Activated CD4-positive, alpha-beta memory T cell treated with anti-CD3 and anti-CD28 coated beads for 36 hours (primary cell): ENCODE measurements at regions not wholly inside any gene's neighbourhood (a gene's known extent, or its start where the extent isn't known, plus 50 kb on each side); places are given as distances from the start of the nearest gene placed in this dataset.
"Not testable (repeated sequence)": the region's sequence is repeated elsewhere in the genome, so short reads cannot be mapped to it uniquely, and the experiment has no call there.

Experiments used
- CTCF ChIA-PET: fragments of 350-600 bp; sonication (Branson Sonifier 250); formaldehyde crosslinking; loops from one replicate; lab custom pipeline; 2021; ENCODE audit warnings: antibody characterized with exemption, inconsistent platforms; lab: Charles Lee
- POLR2A ChIA-PET: fragments of 350-600 bp; sonication (Branson Sonifier 250); formaldehyde crosslinking; loops from one replicate; lab custom pipeline; 2021; ENCODE audit warnings: antibody characterized with exemption; lab: Charles Lee
- DNase-seq: peaks from one replicate; pipeline ENCODE4 v3.0.0-alpha.2; 2020
- H3K27ac Mint-ChIP-seq: one replicate; pipeline ENCODE4 v1.8.0; 2021; ENCODE audit warnings: mixed read lengths
- H3K27me3 Mint-ChIP-seq: one replicate; pipeline ENCODE4 v1.8.0; 2021; ENCODE audit warnings: mixed read lengths
- H3K36me3 Mint-ChIP-seq: one replicate; pipeline ENCODE4 v1.8.0; 2021; ENCODE audit warnings: mixed read lengths
- H3K4me1 Mint-ChIP-seq: one replicate; pipeline ENCODE4 v1.8.0; 2021; ENCODE audit warnings: low read depth, mixed read lengths
- H3K4me3 Mint-ChIP-seq: one replicate; pipeline ENCODE4 v1.8.0; 2021; ENCODE audit warnings: mild to moderate bottlenecking, mixed read lengths
- H3K9me3 Mint-ChIP-seq: one replicate; pipeline ENCODE4 v1.8.0; 2021; ENCODE audit warnings: mixed read lengths
- intact Hi-C: fragments of 100-400 bp; cut with micrococcal nuclease; formaldehyde crosslinking; loops from one replicate; pipeline ENCODE4 v1.15.1; 2023

GRCh38 chr15:39415634-39416033 is 165.2 kb upstream of the THBS1 start:
- no peak overlapping the region for H3K27ac Mint-ChIP-seq
- CTCF ChIA-PET, result no interaction called here
- H3K4me1 Mint-ChIP-seq, result peaks cover 7% of the 10 kb centered on the region
- H3K4me3 Mint-ChIP-seq, result no peak overlapping the region
- no peak for DNase-seq
- no peaks in the 10 kb centered on the region for H3K36me3 Mint-ChIP-seq
- no peaks in the 10 kb centered on the region for H3K9me3 Mint-ChIP-seq
- intact Hi-C loops, result no loop called here
- POLR2A ChIA-PET, result no interaction called here
- peaks cover 40% of the 10 kb centered on the region for H3K27me3 Mint-ChIP-seq

DNA sequence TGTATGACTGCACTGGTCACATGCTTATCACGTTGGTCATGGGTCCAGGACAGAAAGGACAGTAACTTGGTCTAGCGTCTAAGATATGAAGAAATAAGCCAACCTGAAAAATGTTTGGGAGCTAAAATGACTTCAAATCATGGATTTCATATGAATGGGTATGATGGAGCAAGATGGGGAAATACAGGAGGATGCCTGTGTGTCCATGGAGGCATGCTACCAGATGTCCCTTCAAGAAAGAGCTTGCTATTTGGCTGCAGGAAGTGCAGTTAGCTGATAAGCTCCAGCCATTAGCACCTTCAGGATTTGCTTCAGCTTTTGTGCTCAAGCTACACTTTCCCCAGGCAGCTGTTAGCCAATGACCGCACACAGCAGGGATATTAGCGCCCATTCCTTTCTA is 164.6 kb upstream of the THBS1 start:
- H3K36me3 Mint-ChIP-seq, result no peaks in the 10 kb centered on the region
- H3K4me3 Mint-ChIP-seq, result no peak overlapping the region
- POLR2A ChIA-PET, result no interaction called here
- H3K27ac Mint-ChIP-seq, result no peak overlapping the region
- intact Hi-C loops, result no loop called here
- DNase-seq, result no peak
- peaks cover 7% of the 10 kb centered on the region for H3K4me1 Mint-ChIP-seq
- no peaks in the 10 kb centered on the region for H3K9me3 Mint-ChIP-seq
- H3K27me3 Mint-ChIP-seq, result peaks cover 35% of the 10 kb centered on the region
- CTCF ChIA-PET, result no interaction called here

DNA sequence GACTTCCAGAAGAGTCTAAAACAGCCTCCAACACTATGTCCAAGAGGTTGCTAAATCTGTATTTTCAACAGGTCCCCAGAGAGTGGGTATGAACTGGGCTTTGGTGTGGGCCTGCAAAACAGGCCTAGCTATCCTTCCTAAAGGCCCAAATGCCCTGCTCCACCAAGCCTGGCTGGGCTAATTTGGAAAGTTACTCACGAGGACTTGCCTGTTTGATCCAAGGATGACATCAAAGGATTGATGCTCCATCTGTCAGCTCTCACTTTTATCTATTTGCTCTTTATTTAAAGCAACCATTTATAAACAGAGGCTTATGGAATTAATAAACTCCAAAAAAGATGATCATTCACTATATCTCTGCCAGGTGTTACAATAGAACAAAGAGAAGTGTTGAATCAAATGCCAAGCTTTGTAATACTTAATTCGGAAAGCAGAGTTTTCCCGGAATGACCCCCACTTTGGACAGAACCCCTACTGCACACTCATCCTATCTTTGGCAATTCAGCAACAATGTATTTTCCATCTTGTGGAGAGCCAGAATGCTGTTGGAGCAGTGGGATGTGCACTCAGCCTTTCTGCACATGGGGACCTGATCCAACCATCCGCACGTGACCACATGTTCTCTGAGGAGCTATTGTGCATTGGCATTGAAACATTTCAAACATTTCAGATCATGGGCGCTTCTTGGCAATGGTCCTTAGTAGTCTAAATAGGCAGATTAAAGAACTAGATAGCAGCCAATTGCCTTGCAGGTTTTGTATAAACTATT is 163.3 kb upstream of the THBS1 start:
- Mint-ChIP-seq H3K4me3 (no peak overlapping the region), H3K36me3 (no peaks in the 10 kb centered on the region), H3K4me1 (no peaks in the 10 kb centered on the region), H3K27me3 (peaks cover 34% of the 10 kb centered on the region), H3K9me3 (no peaks in the 10 kb centered on the region), H3K27ac (no peak overlapping the region)
- CTCF ChIA-PET, result no interaction called here
- POLR2A ChIA-PET, result no interaction called here
- no peak for DNase-seq
- intact Hi-C loops, result no loop called here

- POLR2A ChIA-PET, result no interaction called here
- Mint-ChIP-seq H3K27ac (no peak overlapping the region), H3K4me3 (no peak overlapping the region), H3K36me3 (no peaks in the 10 kb centered on the region), H3K27me3 (peaks cover 25% of the 10 kb centered on the region), H3K4me1 (no peaks in the 10 kb centered on the region), H3K9me3 (no peaks in the 10 kb centered on the region)
- intact Hi-C loops, result no loop called here
- no peak for DNase-seq
- CTCF ChIA-PET, result no interaction called here
These were observed 161.2 kb upstream of the THBS1 start for GRCh38 chr15:39419651-39420050.

DNA sequence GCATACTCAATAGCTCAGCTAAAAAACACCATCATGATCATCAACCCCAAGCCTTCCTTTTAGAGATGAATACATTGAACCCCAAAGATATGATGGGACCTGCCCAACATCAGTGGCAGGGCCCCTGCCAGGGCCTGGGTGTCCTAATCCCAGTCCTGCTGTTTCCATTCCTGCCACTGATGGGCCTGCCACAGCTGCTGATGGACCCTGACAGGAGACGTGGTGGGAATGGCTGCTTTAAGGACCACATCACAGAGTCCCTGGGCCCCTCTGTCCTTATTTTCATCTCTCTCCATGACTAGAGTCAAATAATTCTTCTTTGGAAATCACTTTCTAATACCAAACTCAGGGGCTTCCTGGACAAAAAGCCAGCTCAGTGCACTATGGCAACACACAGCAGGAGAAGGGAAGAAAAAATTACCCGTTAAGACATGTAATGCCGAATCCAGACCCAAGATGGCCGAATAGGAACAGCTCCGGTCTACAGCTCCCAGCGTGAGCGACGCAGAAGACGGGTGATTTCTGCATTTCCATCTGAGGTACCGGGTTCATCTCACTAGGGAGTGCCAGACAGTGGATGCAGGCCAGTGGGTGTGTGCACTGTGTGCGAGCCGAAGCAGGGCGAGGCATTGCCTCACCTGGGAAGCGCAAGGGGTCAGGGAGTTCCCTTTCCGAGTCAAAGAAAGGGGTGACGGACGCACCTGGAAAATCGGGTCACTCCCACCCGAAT is 160.6 kb upstream of the THBS1 start:
- H3K4me1 Mint-ChIP-seq, H3K4me3 Mint-ChIP-seq, intact Hi-C loops, H3K27ac Mint-ChIP-seq, POLR2A ChIA-PET, H3K9me3 Mint-ChIP-seq, H3K36me3 Mint-ChIP-seq, DNase-seq, CTCF ChIA-PET: not testable (repeated sequence)
- H3K27me3 Mint-ChIP-seq, result peaks cover 20% of the 10 kb centered on the region

DNA sequence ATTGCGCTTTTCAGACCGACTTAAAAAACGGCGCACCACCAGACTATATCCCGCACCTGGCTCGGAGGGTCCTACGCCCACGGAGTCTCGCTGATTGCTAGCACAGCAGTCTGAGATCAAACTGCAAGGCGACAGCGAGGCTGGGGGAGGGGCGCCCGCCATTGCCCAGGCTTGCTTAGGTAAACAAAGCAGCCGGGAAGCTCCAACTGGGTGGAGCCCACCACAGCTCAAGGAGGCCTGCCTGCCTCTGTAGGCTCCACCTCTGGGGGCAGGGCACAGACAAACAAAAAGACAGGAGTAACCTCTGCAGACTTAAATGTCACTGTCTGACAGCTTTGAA is 160.1 kb upstream of the THBS1 start:
- CTCF ChIA-PET, H3K27ac Mint-ChIP-seq, H3K36me3 Mint-ChIP-seq, DNase-seq, H3K9me3 Mint-ChIP-seq, POLR2A ChIA-PET, H3K4me1 Mint-ChIP-seq, H3K4me3 Mint-ChIP-seq, intact Hi-C loops: not testable (repeated sequence)
- peaks cover 20% of the 10 kb centered on the region for H3K27me3 Mint-ChIP-seq

DNA sequence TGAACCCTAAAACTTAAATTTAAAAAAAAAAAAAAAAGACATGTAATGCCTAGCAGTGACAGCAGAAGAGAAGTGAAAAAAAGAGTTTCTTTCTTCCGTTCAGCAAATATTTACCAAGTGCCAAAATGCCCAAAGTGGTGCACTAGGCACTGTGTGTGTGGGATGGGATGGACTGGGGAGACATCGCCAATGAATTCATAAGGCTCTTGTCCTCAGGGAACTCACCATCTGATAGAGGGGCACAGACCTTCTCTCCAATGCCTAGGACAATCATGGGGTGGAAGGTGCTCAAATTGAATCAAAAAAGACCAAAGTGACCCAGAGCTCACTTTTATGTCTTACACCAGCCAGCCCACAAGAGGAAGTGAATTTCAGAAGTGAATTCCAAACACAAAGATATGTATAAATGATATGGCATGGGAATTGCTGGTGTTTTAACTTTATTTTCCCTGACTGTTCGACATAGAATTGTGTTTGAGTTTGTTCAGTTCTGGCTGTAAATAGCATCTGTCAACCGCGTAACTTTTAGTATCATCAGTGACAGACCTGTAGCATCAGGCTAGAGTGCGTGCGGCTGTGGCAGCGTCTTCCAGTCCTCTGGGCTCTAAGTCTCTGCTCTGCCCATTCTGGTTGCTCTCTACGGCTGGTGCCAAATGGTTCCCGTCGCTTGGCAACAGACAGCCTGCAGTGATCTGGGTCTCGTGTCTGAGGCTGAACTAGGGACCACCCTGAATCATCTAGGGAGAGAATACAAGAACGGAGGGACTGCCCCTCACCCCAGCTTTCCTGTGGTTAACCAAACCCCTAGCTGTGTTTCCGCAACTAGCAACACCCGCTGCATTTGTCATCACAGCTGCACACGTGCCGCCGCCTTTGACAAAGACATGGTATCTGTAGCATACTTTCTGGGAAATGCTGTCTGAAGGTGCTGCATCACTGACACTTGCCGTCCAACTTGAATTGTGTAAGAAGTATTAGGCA is 154.0 kb upstream of the THBS1 start:
- DNase-seq, result peak; percentile 90
- ChIA-PET CTCF (interaction anchor here (0.6 kb wide), 1 partner anchor 153 kb away, joined by 3 read pairs; no protein-coding TSS in a partner anchor), POLR2A (interaction anchor here (1.7 kb wide), 1 partner anchor 197 kb away, joined by 4 read pairs; no protein-coding TSS in a partner anchor)
- H3K4me3 Mint-ChIP-seq, result peak overlapping the region; percentile 13
- H3K9me3 Mint-ChIP-seq, result peaks cover 2% of the 10 kb centered on the region
- H3K27me3 Mint-ChIP-seq, result peaks cover 30% of the 10 kb centered on the region
- peaks cover 27% of the 10 kb centered on the region for H3K4me1 Mint-ChIP-seq
- peaks cover 2% of the 10 kb centered on the region for H3K36me3 Mint-ChIP-seq
- H3K27ac Mint-ChIP-seq, result peak overlapping the region; percentile 34
- intact Hi-C loops, result loop anchor here (2.0 to 5.0 kb wide), 4 partner anchors 14 to 730 kb away; partner anchors contain the start of gene THBS1

- Mint-ChIP-seq H3K36me3 (peaks cover 2% of the 10 kb centered on the region), H3K27ac (no peak overlapping the region), H3K4me1 (peaks cover 27% of the 10 kb centered on the region), H3K4me3 (no peak overlapping the region), H3K9me3 (peaks cover 2% of the 10 kb centered on the region), H3K27me3 (peaks cover 35% of the 10 kb centered on the region)
- intact Hi-C loops, result loop anchor here (2.0 to 5.0 kb wide), 4 partner anchors 15 to 730 kb away; partner anchors contain the start of gene THBS1
- ChIA-PET CTCF (no interaction called here), POLR2A (interaction anchor here (1.7 kb wide), 1 partner anchor 196 kb away, joined by 4 read pairs; no protein-coding TSS in a partner anchor)
- DNase-seq, result no peak
These were observed 153.2 kb upstream of the THBS1 start for GRCh38 chr15:39427705-39428104.

- POLR2A ChIA-PET, result interaction anchor here (0.6 kb wide), 1 partner anchor 1188 kb away, joined by 7 read pairs; no protein-coding TSS in a partner anchor
- peaks cover 2% of the 10 kb centered on the region for H3K36me3 Mint-ChIP-seq
- intact Hi-C loops, result loop anchor here (5.0 kb wide), 2 partner anchors 152 to 733 kb away; partner anchors contain the start of gene THBS1
- peaks cover 2% of the 10 kb centered on the region for H3K9me3 Mint-ChIP-seq
- peaks cover 47% of the 10 kb centered on the region for H3K27me3 Mint-ChIP-seq
- no peak overlapping the region for H3K4me3 Mint-ChIP-seq
- CTCF ChIA-PET, result interaction anchor here (1.8 kb wide), 1 partner anchor 150 kb away, joined by 4 read pairs; no protein-coding TSS in a partner anchor
- no peak overlapping the region for H3K27ac Mint-ChIP-seq
- DNase-seq, result no peak
- peaks cover 27% of the 10 kb centered on the region for H3K4me1 Mint-ChIP-seq
These were observed 151.0 kb upstream of the THBS1 start for GRCh38 chr15:39429898-39430357.

DNA sequence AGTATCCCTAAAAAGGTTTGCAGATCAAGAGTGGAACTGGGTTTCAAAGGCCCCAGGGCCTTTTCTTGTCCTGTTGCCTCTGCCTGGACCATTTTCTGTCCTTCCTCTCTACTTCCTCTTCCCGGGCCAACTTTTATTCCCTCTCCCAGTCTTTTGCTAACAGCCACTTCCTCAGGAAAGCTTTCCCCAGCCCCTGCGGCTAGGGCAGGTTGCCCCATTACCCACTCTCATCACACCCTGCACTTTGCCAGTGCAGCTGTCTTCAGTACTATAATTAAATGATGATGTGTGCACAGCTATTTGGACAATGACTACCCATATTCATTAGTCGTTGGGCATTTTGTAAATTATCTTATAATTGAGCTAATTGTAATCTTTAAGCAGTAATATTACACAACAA is 150.5 kb upstream of the THBS1 start:
- CTCF ChIA-PET, result interaction anchor here (1.8 kb wide), 1 partner anchor 150 kb away, joined by 4 read pairs; no protein-coding TSS in a partner anchor
- peaks cover 2% of the 10 kb centered on the region for H3K9me3 Mint-ChIP-seq
- no peak overlapping the region for H3K4me3 Mint-ChIP-seq
- POLR2A ChIA-PET, result no interaction called here
- peaks cover 27% of the 10 kb centered on the region for H3K4me1 Mint-ChIP-seq
- DNase-seq, result no peak
- H3K27me3 Mint-ChIP-seq, result peaks cover 47% of the 10 kb centered on the region
- no peak overlapping the region for H3K27ac Mint-ChIP-seq
- peaks cover 2% of the 10 kb centered on the region for H3K36me3 Mint-ChIP-seq
- intact Hi-C loops, result no loop called here

DNA sequence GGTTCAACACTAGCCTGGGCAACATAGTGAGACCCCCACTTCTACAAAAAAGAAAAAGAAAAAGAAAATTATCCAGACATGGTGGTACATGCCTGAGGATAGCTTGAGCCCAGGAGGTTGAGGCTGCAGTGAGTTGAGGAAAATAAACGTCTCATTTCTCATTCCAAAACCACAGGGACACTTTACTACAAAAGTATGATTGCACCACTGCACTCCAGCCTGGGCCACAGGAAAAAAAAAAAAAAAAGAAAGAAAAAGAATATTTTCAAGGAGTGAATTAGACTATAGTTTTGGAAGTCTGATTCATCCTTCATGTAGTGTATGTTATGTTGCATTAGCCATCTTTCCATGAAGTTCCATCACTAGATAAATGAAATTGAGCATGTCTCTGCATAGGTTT is 149.5 kb upstream of the THBS1 start:
- Mint-ChIP-seq H3K9me3 (no peaks in the 10 kb centered on the region), H3K4me3 (no peak overlapping the region), H3K27me3 (peaks cover 45% of the 10 kb centered on the region), H3K4me1 (peaks cover 27% of the 10 kb centered on the region), H3K27ac (no peak overlapping the region), H3K36me3 (no peaks in the 10 kb centered on the region)
- CTCF ChIA-PET, result interaction anchor here (0.7 to 1.8 kb wide), 2 partner anchors 149 to 251 kb away, joined by 4 to 6 read pairs; no protein-coding TSS in a partner anchor
- intact Hi-C loops, result no loop called here
- POLR2A ChIA-PET, result no interaction called here
- DNase-seq, result no peak
